HG03175 (cell line): ENCODE measurements at regions not wholly inside any gene's neighbourhood (a gene's known extent, or its start where the extent isn't known, plus 50 kb on each side); places are given as distances from the start of the nearest gene placed in this dataset.

Experiments used
- ATAC-seq: cut with Tn5 transposase; IDR thresholded peaks from one replicate; pipeline ENCODE4 v1.9.1; 2021; ENCODE audit warnings: mild to moderate bottlenecking, moderate library complexity; ENCODE audit not compliant: unreplicated experiment

GRCh38 chr2:19238440-19239060, 119.9 kb downstream of the OSR1 start:
- ATAC-seq = no peak

GRCh38 chr2:19235308-19235707, 123.1 kb downstream of the OSR1 start:
- ATAC-seq = no peak

GRCh38 chr2:19232312-19232711, 126.1 kb downstream of the OSR1 start:
- no peak for ATAC-seq

- no peak for ATAC-seq
Measured at GRCh38 chr2:19231625-19232024, 126.8 kb downstream of the OSR1 start.

- ATAC-seq = no peak
Measured at GRCh38 chr2:19230626-19231025, 127.8 kb downstream of the OSR1 start.

GRCh38 chr2:19228715-19229114, 129.7 kb downstream of the OSR1 start:
- no peak for ATAC-seq

GRCh38 chr2:19228181-19228593, 130.2 kb downstream of the OSR1 start:
- no peak for ATAC-seq

- no peak for ATAC-seq
Measured at GRCh38 chr2:19226871-19227270, 131.6 kb downstream of the OSR1 start.

GRCh38 chr2:19226386-19226785, 132.0 kb downstream of the OSR1 start:
- no peak for ATAC-seq

GRCh38 chr2:19225931-19226330, 132.5 kb downstream of the OSR1 start:
- ATAC-seq = no peak

- no peak for ATAC-seq
Measured at GRCh38 chr2:19225126-19225525, 133.3 kb downstream of the OSR1 start.

- no peak for ATAC-seq
Measured at GRCh38 chr2:19224486-19224885, 133.9 kb downstream of the OSR1 start.

GRCh38 chr2:19224011-19224410, 134.4 kb downstream of the OSR1 start:
- no peak for ATAC-seq

- no peak for ATAC-seq
Measured at GRCh38 chr2:19219060-19219459, 139.4 kb downstream of the OSR1 start.

- no peak for ATAC-seq
Measured at GRCh38 chr2:19218166-19218565, 140.3 kb downstream of the OSR1 start.

- ATAC-seq = no peak
Measured at GRCh38 chr2:19216676-19217602, 141.5 kb downstream of the OSR1 start.

GRCh38 chr2:19216238-19216637, 142.2 kb downstream of the OSR1 start:
- no peak for ATAC-seq

- ATAC-seq = no peak
Measured at GRCh38 chr2:19214682-19215391, 143.6 kb downstream of the OSR1 start.

- ATAC-seq = no peak
Measured at GRCh38 chr2:19209575-19210341, 148.7 kb downstream of the OSR1 start.

GRCh38 chr2:19208479-19209199, 149.8 kb downstream of the OSR1 start:
- ATAC-seq = no peak
